K562 (cell line): ENCODE measurements at regions not wholly inside any gene's neighbourhood (a gene's known extent, or its start where the extent isn't known, plus 50 kb on each side); places are given as distances from the start of the nearest gene placed in this dataset.

Source experiments
- ATAC-seq: fragments of 200-7000 bp; cut with Tn5 transposase; 3 replicates; pipeline ENCODE4 v1.9.1; 2020; ENCODE audit warnings: moderate library complexity
- BruUV-seq: library from RNA; stranded (reverse); fragments of 400-500 nt; replicated peaks from 2 replicates; lab custom pipeline; 2021; lab: Mats Ljungman, UMichigan
- CTCF ChIA-PET: fragments of 300-600 bp; formaldehyde crosslinking; extraction: SDS; loops from one replicate; lab custom pipeline; 2021; ENCODE audit warnings: low intra/inter-chr PET ratio; lab: Yijun Ruan, JAX
- POLR2A ChIA-PET: fragments of 300-600, 350-650 bp; sonication (Branson Sonifier 250); formaldehyde crosslinking; extraction: SDS; loops from one replicate; lab custom pipeline; 2021; ENCODE audit warnings: antibody characterized with exemption, inconsistent platforms; lab: Yijun Ruan, JAX
- DNase-seq, 4 experiments: peaks; one replicate each; pipeline versions ENCODE4 v3.0.0 to v3.0.0-alpha.2; 2011 to 2018; ENCODE audit warnings: low spot score in 3 of 4, mixed read lengths in 3 of 4; ENCODE audit errors: extremely low read depth in 1 of 4
- FAIRE-seq: peaks from 2 replicates; lab custom pipeline; 2011; peaks lifted over from hg19 to GRCh38; lab: Jason Lieb, UNC
- H2AFZ ChIP-seq: 2 replicates; pipeline ENCODE4 v1.6.0; 2011; ENCODE audit warnings: low read depth, low read length, control low read depth, inconsistent platforms
- H3K27ac ChIP-seq: fragments of 200-600 bp; 3 replicates; pipeline ENCODE4 v1.8.0; 2011; ENCODE audit warnings: low read depth, mild to moderate bottlenecking, control low read depth, inconsistent platforms, low read length, moderate library complexity, mixed read lengths; ENCODE audit errors: extremely low read depth
- H3K27me3 ChIP-seq, 2 experiments: fragments of 300-600 bp in 1 of 2; 2 replicates in 1 of 2; 3 replicates in 1 of 2; pipeline versions ENCODE4 v1.6.0 to v1.8.0; 2011; ENCODE audit warnings: inconsistent platforms in 2 of 2, low read length in 2 of 2, mild to moderate bottlenecking in 1 of 2, mixed read lengths in 1 of 2, moderate library complexity in 1 of 2; ENCODE audit not compliant: control insufficient read depth in 2 of 2, insufficient read depth in 2 of 2
- H3K36me3 ChIP-seq: fragments of 300-600 bp; 3 replicates; pipeline ENCODE4 v1.8.0; 2011; ENCODE audit warnings: mild to moderate bottlenecking, low read length, inconsistent platforms; ENCODE audit not compliant: control insufficient read depth, insufficient read depth
- H3K4me1 ChIP-seq, 2 experiments: fragments of 200-600 bp in 1 of 2; replicated peaks in 1 of 2; 2 replicates in 1 of 2; 3 replicates in 1 of 2; pipeline versions ENCODE4 v1.5.1 to v1.8.0; 2011; ENCODE audit warnings: inconsistent platforms in 2 of 2, low read length in 2 of 2, mild to moderate bottlenecking in 1 of 2, mixed read lengths in 1 of 2, moderate library complexity in 1 of 2; ENCODE audit not compliant: control insufficient read depth in 2 of 2, insufficient read depth in 2 of 2
- H3K4me2 ChIP-seq: 2 replicates; pipeline ENCODE4 v1.6.1; 2011; ENCODE audit warnings: low read length, control low read depth, inconsistent platforms, mixed read lengths; ENCODE audit not compliant: insufficient read depth
- H3K4me3 ChIP-seq: fragments of 200-600 bp; sonication (generic), shearing (Covaris generic); 2 replicates; pipeline ENCODE4 v1.5.1; 2016; ENCODE audit warnings: control low read depth, inconsistent platforms
- H3K79me2 ChIP-seq: fragments of 200-600 bp; 3 replicates; pipeline ENCODE4 v1.8.0; 2011; ENCODE audit warnings: low read length, inconsistent platforms; ENCODE audit not compliant: control insufficient read depth, insufficient read depth
- H3K9ac ChIP-seq, 2 experiments: 2 replicates each; pipeline versions ENCODE4 v1.6.0 to v1.6.1; 2011; ENCODE audit warnings: low read depth in 2 of 2, low read length in 2 of 2, control low read depth in 1 of 2, inconsistent platforms in 1 of 2, mild to moderate bottlenecking in 1 of 2, mixed read lengths in 1 of 2; ENCODE audit not compliant: insufficient read depth in 1 of 2
- H3K9me1 ChIP-seq: one replicate; pipeline ENCODE4 v1.6.0; 2011; ENCODE audit warnings: inconsistent platforms, mild to moderate bottlenecking, low read length, moderate library complexity; ENCODE audit not compliant: control insufficient read depth, insufficient read depth
- H3K9me3 ChIP-seq: replicated peaks from 2 replicates; pipeline ENCODE4 v1.5.1; 2011; ENCODE audit warnings: low read depth, low read length, inconsistent platforms; ENCODE audit not compliant: control insufficient read depth, insufficient read depth
- H4K20me1 ChIP-seq: replicated peaks from 2 replicates; pipeline ENCODE4 v1.6.1; 2011; ENCODE audit warnings: low read length, inconsistent platforms, mixed read lengths; ENCODE audit not compliant: control insufficient read depth, insufficient read depth
- CBX5 ChIP-seq: IDR thresholded peaks from 2 replicates; pipeline ENCODE4 v1.6.1; 2014; ENCODE audit warnings: low read depth, borderline replicate concordance
- FUS ChIP-seq: fragments of 200-400 bp; formaldehyde crosslinking; optimal IDR thresholded peaks from 2 replicates; pipeline ENCODE3; 2017; ENCODE audit warnings: low read depth, low read length
- KLF16 ChIP-seq: IDR thresholded peaks from 2 replicates; pipeline ENCODE4 v1.6.1; 2016; ENCODE audit warnings: antibody characterized with exemption
- RAD51 ChIP-seq: fragments of 450-650 bp; IDR thresholded peaks from 2 replicates; pipeline ENCODE4 v1.7.1; 2016; ENCODE audit warnings: low read depth, mild to moderate bottlenecking, borderline replicate concordance
- RBM25 ChIP-seq: fragments of 200-400 bp; formaldehyde crosslinking; IDR thresholded peaks from 2 replicates; pipeline ENCODE4 v1.6.1; 2018; ENCODE audit warnings: low read length, low read depth, moderate library complexity; ENCODE audit not compliant: severe bottlenecking
- SMAD1 ChIP-seq: fragments of 150-350 bp; IDR thresholded peaks from 2 replicates; pipeline ENCODE4 v1.6.1; 2014; ENCODE audit warnings: low read length, low read depth; ENCODE audit not compliant: partially characterized antibody
- TGIF2 ChIP-seq: sonication (generic); formaldehyde crosslinking; IDR thresholded peaks from 2 replicates; pipeline ENCODE4 v1.8.1; 2022; ENCODE audit warnings: mild to moderate bottlenecking, missing genetic modification reagents, moderate library complexity
- THRAP3 ChIP-seq: fragments of 450-650 bp; IDR thresholded peaks from 2 replicates; pipeline ENCODE4 v1.6.1; 2016; ENCODE audit warnings: mild to moderate bottlenecking, inconsistent platforms, borderline replicate concordance
- ZNF316 ChIP-seq: fragments of 450-650 bp; IDR thresholded peaks from 2 replicates; pipeline ENCODE4 v1.6.1; 2016
- WGBS: fragments of 100-300 bp; shearing (Covaris generic); methylation state at CpG from one replicate; pipeline ENCODE4 v1.1.6; 2016; ENCODE audit warnings: low coverage, mixed read lengths; ENCODE audit not compliant: insufficient coverage; ENCODE audit errors: missing lambda C conversion rate; 5-methylcytosine and 5-hydroxymethylcytosine counted together
- in situ Hi-C: fragments of 300-500 bp; cut with MboI; formaldehyde crosslinking; loops from 4 replicates; pipeline ENCODE4 v1.15.0; 2018; ENCODE audit warnings: inconsistent platforms, mixed read lengths
- intact Hi-C: fragments of 100-400 bp; cut with micrococcal nuclease; formaldehyde crosslinking; loops from 2 replicates; pipeline ENCODE4 v1.14.2; 2022
- TF ChIP-seq, protein P1 (sequence below): fragments of 450-650 bp; IDR thresholded peaks from 2 replicates; pipeline ENCODE4 v1.6.1; 2016

DNA sequence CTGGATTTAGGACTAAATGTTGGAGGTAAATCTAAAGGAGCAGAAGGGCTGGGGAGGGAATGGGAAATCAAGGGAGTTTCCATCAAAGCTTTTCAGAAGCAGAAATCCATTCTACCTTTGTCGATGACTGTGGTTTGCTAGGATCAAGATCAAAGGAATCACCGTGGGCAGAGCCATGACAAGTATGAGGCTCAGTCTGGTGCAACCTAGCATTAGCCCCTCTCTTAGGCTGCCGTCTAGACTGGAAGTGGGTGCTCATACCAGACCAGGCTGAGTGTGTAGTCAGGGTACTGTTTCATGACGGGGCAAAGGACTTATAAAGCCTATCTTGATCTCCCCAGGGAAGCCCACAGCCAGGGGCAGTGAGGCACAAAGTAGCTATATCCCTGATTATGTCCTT, 120.5 kb downstream of the BMP2 start:
- Histone ChIP-seq H3K4me2 (no peak overlapping the region), H3K9ac (no peak overlapping the region), H3K27me3 (no peaks in the 10 kb centered on the region), H3K79me2 (no peaks in the 10 kb centered on the region), H4K20me1 (no peaks in the 10 kb centered on the region), H3K36me3 (no peaks in the 10 kb centered on the region), H3K9me3 (no peaks in the 10 kb centered on the region)
- in situ Hi-C loops = no loop called here
- BruUV-seq = no TSS peak
- ChIA-PET POLR2A (no interaction called here), CTCF (no interaction called here)
- no peak for ATAC-seq
- 0% methylated on average over 4 of the region's 4 CpGs for WGBS
- TF ChIP-seq RAD51 (no peak), ZNF316 (no peak), SMAD1 (no peak), FUS (no peak)
- TF ChIP-seq, protein P1, sequence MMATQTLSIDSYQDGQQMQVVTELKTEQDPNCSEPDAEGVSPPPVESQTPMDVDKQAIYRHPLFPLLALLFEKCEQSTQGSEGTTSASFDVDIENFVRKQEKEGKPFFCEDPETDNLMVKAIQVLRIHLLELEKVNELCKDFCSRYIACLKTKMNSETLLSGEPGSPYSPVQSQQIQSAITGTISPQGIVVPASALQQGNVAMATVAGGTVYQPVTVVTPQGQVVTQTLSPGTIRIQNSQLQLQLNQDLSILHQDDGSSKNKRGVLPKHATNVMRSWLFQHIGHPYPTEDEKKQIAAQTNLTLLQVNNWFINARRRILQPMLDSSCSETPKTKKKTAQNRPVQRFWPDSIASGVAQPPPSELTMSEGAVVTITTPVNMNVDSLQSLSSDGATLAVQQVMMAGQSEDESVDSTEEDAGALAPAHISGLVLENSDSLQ = no peak
- TF ChIP-seq, all 486 proteins: peak for 0
- FAIRE-seq (no peak), DNase-seq (no peak)
- Histone ChIP-seq H3K4me1 (no peaks in the 10 kb centered on the region), H2AFZ (no peak overlapping the region), H3K4me3 (no peak overlapping the region), H3K27ac (no peak overlapping the region), H3K9me1 (no peaks in the 10 kb centered on the region)
- intact Hi-C loops = no loop called here

DNA sequence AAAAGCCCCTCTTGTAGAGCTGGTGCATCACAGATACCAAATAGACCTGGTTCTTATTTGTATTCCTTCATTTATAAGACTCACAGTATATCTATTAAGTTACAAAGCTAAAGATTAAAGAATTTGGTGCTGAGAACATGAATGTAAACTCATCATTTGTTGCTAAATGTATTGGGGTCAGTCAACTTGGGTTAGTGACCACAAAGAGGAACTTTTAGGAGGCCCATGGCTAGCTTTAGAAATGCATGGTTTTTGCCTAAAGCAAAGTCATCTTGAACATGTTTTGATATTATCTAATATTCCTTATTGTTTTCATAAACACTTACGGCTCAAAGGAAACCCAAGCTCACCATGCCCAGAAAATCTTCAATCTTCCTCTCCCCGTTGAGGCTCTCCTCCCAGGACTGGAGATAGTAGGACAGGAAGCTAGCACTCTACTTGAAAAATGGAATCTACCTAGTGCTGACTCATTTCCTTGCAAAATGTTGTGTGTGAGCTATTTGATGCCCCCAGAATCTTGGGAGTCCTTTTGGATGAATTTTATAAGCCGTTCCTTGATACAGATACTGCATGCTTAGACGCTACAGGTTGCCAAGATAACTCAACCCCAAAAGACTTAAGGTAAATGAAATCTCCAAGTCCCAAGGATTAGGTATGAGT, 121.4 kb downstream of the BMP2 start:
- CTCF ChIA-PET = no interaction called here
- Histone ChIP-seq H2AFZ (no peak overlapping the region), H3K9me1 (no peaks in the 10 kb centered on the region), H3K27ac (no peak overlapping the region), H3K36me3 (no peaks in the 10 kb centered on the region), H3K4me1 (no peaks in the 10 kb centered on the region), H3K27me3 (no peaks in the 10 kb centered on the region), H3K4me3 (no peak overlapping the region), H3K79me2 (no peaks in the 10 kb centered on the region), H3K9me3 (no peaks in the 10 kb centered on the region), H3K4me2 (no peak overlapping the region), H4K20me1 (no peaks in the 10 kb centered on the region), H3K9ac (no peak overlapping the region)
- FAIRE-seq (no peak), ATAC-seq (no peak), DNase-seq (no peak)
- intact Hi-C loops (no loop called here), in situ Hi-C loops (no loop called here)
- no TSS peak for BruUV-seq
- POLR2A ChIA-PET = no interaction called here
- 6% methylated on average over 4 of the region's 4 CpGs for WGBS
- TF ChIP-seq CBX5 (no peak), THRAP3 (no peak), TGIF2 (CRISPR knock-in tag) (no peak), KLF16 (no peak), RBM25 (no peak)
